GM13977 (cell line): ENCODE measurements at regions not wholly inside any gene's neighbourhood (a gene's known extent, or its start where the extent isn't known, plus 50 kb on each side); places are given as distances from the start of the nearest gene placed in this dataset.
"Not testable (repeated sequence)": the region's sequence is repeated elsewhere in the genome, so short reads cannot be mapped to it uniquely, and the experiment has no call there.

Experiments
- DNase-seq: peaks from one replicate; pipeline ENCODE4 v3.0.0; 2012; ENCODE audit warnings: low spot score
- CTCF ChIP-seq: IDR thresholded peaks from 2 replicates; pipeline ENCODE4 v1.5.1; 2012; ENCODE audit warnings: mild to moderate bottlenecking, control low read depth; ENCODE audit not compliant: insufficient read depth; ENCODE audit errors: extremely low read depth, missing control alignments
- in situ Hi-C: fragments of 300-500 bp; cut with MboI; formaldehyde crosslinking; loops from one replicate; pipeline ENCODE4 v1.12.0; 2022; ENCODE audit warnings: low sequenced_read_pairs, low pct_unique_long_range_greater_than_20kb, mixed read lengths, inconsistent platforms; ENCODE audit not compliant: unreplicated experiment

- TF ChIP-seq CTCF, result no peak
- no peak for DNase-seq
- in situ Hi-C loops, result no loop called here
Observed at GRCh38 chr5:19104948-19105347, 883.1 kb downstream of the CDH18 start.

GRCh38 chr5:19122923-19123322 lies 865.1 kb downstream of the CDH18 start:
- DNase-seq, result no peak
- in situ Hi-C loops, result no loop called here

GRCh38 chr5:19125956-19126713 lies 861.9 kb downstream of the CDH18 start:
- DNase-seq, result no peak
- in situ Hi-C loops, result no loop called here
- TF ChIP-seq CTCF, result no peak

More at GRCh38 chr5:19122923-19123322, 865.1 kb downstream of the CDH18 start:
- TF ChIP-seq CTCF, result no peak

- no peak for TF ChIP-seq CTCF
- no peak for DNase-seq
- in situ Hi-C loops, result no loop called here
Observed at GRCh38 chr5:19140276-19140675, 847.7 kb downstream of the CDH18 start.

- in situ Hi-C loops, DNase-seq: not testable (repeated sequence)
Observed at GRCh38 chr5:19141937-19142524, 846.0 kb downstream of the CDH18 start.

- DNase-seq, in situ Hi-C loops: not testable (repeated sequence)
Observed at GRCh38 chr5:19142713-19143414, 845.1 kb downstream of the CDH18 start.

- TF ChIP-seq CTCF, result no peak
- in situ Hi-C loops, result no loop called here
- DNase-seq, result no peak
Observed at GRCh38 chr5:19143935-19144334, 844.1 kb downstream of the CDH18 start.
